COLO668 (cell line): ENCODE measurements at regions not wholly inside any gene's neighbourhood (a gene's known extent, or its start where the extent isn't known, plus 50 kb on each side); places are given as distances from the start of the nearest gene placed in this dataset.

Experiments used
- DNase-seq: peaks from one replicate; lab custom pipeline; 2025; ENCODE audit not compliant: unreplicated experiment; lab: John Stamatoyannopoulos, UW

DNA sequence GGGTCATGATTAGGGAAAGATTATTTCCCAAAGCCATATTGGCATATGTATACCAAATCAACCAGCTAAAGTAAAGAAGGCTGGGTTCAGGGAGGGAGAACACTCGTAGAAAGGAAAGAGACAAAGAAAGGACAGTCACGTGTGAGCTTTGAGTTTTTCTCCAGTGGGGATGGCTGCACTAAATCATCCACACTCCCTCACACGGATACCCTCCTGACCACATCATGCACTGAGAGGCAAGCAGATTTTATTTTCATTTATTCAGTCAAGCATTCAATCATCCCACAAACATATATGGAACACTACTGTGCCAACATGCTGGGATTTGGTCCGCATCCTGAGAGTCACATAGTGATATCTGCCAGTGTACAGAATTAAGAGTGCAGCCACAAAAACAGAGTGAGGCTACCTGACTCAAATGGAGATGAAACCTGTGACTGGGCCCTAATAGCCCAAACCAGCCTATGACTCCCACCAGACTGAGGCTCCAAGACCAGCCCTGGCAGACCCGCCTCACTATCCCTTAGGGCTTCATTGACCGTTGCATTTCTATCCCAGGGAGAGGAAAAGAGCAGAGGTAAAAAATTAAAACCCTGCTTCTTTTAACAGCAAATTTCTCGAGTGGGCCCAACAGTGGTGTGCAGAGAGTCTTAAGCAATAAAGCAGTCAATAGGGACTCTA is 155.9 kb downstream of the BARHL2 start:
- DNase-seq, result no peak

GRCh38 chr1:90558754-90559378 is 158.2 kb downstream of the BARHL2 start:
- no peak for DNase-seq

DNA sequence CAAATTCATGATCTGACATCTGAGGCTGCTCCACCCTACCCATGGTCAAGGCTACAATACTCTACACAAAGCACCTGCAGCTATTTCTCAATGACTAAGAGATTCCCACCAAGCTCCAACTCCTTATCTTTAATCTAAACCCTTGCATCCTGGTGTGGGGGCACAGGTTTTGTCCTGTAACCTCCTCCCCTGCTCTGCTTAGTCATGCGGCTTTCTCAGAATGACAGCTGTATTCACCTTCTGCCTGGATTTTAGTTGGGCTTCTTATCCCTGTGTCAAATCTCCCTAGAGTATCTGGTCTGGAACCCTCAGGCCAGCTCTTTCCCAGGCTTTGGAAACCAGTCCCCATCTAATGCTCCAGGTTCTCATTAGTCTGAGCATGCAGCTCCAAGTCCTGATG is 159.0 kb downstream of the BARHL2 start:
- no peak for DNase-seq

DNA sequence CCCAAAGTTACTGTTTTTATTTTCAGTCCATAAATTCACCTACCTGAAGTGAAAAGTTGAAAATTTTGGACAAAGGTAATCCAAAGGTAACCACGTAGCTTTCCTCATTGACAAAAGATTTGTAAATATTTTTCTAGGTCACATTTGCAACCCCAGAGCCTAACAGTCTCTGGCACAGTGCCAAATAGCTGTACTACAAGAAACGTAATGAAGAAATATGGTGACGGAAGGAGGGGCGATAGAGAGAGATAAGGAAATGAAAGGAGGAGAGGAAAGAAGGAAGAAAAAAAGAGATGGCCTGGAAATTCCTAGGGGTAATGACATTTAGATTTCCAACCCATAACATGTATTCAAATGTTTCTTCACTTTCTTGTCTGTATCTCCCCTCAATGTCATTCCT is 159.4 kb downstream of the BARHL2 start:
- no peak for DNase-seq

DNA sequence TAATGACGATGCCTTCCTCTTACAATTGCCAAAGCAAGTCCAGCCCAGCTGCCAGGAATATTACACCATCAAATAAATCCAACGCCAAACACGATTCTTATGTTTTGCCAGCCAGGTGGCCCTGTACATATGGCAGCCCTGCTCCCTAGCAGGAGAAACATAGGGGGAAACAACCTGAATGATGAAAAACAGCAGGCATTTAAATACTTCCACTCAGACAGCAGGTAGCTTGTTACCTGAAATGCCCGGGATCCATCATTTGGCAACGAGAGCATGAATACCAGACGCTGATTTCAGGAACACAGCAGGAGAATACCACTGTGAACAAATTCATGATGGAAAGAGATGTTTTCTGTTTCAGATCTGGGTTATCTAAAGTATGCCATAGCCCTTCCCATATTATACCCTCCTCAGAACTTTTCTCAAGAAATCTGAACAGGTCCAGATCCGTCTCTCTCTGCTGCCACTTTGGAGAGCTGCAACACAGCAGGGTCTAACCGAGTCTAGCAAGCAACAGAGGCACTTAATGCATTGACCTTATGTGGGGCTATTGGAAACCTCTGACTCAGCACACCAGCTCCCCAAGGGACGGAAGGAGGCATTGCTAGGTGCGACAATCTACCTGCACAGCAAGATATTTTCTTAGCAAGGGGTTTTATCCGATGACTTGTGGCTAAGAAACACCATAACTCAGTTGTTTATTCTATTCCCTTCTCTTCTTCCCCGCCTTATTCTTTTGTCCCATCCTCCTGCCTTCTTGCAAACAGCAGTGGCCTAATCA is 166.3 kb downstream of the BARHL2 start:
- DNase-seq, result no peak

DNA sequence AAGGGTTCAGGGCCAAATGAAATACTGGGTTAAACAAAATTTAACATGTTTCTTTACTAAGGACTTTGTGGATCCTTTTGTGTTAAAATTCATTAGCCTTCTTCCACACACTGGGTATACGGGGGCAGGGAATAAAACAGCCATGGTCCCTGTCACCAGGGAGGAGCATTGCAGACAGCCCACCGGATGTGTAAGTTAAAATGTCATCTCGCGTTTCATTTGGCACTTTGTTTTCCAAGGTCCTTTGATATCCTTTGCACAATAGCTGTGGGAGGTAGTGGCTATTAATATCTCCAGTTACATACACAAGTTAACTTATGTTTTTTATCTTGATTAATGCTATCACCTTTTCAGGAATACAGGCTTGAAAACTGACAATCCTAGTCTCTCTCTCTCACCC is 172.7 kb downstream of the BARHL2 start:
- no peak for DNase-seq

DNA sequence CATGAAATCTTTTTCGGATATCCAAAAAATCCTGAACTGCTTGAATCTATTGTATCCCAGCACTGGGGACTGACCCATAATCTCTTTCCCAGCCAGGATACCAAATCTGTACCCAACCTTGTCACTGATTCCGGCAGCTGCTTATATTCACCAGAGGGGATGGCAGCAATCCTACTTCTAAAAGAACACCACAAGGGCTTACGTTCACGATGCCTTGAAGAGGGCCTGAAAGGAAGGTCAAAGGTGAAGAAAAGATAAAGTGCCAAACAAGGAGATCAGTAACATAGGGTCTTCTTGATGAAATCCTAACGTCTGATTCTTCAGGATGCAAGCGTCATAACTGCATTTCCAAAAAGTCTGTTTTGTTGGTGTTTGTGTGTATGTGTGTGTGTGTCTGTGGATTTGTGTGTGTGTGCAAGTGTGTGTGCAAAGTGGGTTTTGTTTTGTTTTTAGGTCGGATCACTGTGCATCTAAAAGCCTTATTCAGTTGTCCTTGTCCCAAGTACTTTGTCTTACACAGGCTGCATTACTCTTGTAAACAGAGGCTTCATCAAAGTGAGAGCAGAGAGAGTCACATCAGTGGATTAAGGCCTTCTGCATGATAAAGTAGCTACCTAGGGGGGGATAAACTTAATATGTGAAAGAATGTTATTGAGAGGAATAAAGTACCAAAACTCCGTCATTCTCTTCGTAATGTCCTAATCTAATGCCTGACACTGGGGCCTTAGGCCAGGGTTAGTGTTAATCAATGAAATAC is 179.3 kb downstream of the BARHL2 start:
- DNase-seq, result no peak

GRCh38 chr1:90534663-90535295 is 182.3 kb downstream of the BARHL2 start:
- no peak for DNase-seq

DNA sequence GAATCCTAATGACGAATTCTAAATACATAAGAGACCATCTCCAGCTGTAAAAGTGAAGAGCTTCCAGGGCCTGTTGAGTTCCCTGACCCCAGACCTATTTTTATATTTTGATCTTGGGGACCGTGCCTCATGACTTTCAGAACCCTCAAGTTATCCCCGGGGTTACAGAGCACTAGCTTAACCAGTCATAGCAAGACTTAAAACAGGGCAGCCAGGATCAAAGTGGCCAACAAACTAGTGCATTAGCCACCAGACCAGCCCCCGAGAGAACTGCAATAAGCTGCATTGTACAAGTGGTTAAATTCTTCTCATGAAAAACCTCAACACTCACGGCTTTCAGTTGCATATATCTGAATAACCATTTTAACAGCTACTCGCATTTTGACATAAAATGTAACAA is 183.0 kb downstream of the BARHL2 start:
- no peak for DNase-seq

GRCh38 chr1:90526954-90527353 is 190.1 kb downstream of the BARHL2 start:
- DNase-seq, result no peak

DNA sequence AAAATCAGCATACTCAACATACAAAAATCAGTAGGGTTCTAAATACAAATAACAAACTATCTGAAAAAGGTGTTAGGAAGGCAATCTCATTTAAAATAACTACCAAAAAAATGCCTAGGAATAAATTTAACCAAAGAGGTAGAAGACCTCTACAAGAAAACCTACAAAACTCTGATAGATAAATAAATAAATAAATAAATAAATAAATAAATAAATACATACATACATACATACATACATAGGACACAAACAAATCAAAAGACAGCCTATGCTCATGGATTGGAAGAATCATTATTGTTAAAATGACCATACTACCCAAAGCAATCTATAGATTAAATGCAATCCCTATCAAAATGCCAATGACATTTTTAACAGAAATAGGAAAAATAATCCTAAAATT is 194.7 kb downstream of the BARHL2 start:
- no peak for DNase-seq

- DNase-seq, result no peak
Measured at GRCh38 chr1:90513956-90514355, 203.1 kb downstream of the BARHL2 start.

DNA sequence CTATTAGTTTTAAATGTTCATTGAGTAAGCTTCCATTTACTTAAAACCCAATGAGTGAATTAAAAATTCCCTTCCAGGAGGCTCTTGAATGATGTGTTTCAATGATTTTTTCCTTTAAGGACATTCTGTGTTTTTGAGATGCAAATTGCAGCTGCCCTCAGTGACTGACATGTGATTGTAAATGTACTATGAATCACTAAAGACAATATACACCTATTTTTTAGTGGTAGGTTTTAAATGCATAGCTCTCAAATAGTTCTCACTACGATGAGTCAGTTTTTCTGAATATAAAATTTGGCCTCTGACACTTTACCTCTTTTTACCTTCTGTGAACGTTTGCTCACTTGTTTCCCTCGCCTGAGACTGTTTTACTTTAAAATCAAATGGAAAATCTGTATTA is 204.7 kb downstream of the BARHL2 start:
- DNase-seq, result no peak

DNA sequence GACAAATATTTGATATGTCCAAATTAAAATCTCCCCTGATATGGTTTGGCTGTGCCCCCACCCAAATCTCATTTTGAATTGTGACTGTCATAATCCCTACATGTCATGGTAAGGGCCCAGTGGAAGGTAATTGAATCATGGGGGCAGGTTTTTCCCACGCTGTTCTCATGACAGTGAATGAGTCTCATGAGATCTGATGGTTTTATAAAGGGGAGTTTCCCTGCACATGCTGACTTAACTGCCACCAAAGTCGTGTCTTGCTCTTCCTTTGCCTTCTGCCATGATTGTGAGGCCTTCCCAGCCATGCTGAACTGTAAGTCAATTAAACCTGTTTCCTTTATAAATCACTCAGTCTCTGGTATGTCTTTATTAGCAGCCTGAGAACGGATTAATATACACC is 207.0 kb downstream of the BARHL2 start:
- DNase-seq, result no peak

- DNase-seq, result no peak
Measured at GRCh38 chr1:90509225-90510048, 207.7 kb downstream of the BARHL2 start.

DNA sequence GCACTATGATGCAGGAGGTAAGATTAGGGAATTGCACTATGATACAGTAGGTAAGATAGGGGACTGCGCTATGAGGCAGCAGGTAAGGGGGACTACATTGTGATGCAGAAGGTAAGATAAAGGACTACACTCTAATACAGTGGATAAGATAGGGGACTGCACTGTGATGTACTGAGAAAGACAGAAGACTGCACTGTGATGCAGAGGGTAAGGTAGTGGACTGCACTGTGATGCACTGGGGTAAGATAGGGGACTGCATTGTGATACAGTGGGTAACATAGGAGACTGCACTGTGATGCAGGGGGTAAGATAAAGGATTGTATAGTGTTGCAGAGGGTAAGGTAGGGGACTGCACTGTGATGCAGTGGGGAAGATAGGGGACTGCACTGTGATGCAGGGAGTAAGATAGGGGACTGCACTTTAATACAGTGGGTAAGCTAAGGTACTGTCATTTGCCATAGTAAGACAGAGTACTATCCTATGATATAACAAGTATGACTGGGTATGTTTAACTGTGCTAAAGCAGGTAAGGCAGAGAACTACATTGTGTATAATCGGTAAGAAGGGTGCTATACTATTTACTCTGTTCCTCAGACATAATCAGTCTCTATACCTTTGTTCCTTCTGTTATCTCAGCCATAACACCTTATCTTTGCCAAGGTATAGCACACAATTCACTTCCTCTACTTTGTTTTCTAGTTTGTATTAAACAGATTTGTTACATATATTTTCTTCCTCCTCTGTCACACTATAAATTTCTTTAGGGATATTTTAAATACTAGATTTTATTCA is 208.5 kb downstream of the BARHL2 start:
- DNase-seq, result no peak

DNA sequence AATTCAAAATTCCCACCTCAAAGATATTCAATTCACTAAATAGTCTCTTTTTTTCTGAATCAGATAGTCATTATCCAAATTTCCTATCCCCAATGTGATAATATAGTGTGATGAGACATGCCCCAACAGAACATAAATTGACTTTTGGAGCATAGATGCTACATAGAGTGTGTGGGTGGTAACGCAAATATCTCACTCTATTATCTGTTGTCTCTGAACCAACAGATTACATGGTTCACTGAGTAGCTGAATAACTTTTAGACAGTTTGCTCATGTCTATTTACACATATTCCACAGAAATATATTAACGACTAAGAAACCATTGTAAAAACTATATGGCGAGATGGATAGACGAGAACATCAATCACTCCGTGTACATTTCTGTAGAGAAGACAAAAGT is 209.9 kb downstream of the BARHL2 start:
- DNase-seq, result no peak

DNA sequence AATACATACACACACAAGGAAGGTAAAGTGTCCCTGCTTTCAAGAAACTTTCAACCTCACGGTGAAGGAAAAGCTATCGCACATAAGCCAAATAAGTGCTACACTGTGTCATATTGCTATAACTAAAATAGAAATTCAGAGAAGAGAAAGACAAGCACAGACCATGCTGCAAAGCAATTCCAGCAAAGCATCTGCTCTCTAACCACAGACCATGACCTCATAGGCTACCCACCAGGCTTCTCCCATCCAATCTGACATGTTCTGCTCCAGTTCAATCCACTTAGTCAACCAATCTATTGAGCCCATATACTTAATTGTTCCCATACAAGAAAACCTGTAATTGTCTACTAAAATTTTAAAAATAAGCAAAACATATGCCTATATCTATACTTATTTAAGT is 211.3 kb downstream of the BARHL2 start:
- no peak for DNase-seq

DNA sequence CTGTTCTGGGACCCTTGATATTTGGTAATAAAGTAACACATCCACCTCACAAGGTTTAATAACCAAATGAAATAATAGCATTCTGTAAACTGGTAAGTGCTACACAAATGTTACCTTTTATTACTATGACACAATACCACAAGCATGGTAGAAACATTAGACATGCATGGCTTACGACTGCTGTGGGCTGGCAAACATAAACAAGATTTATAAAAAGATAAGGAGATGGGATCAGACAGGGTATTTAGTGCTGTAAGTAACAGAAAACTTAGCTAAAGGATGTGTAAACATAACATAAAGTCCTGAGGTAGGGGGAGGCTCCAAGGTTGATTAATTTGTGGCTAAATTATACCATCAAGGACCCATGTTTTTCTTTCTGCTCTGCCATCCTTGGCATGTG is 212.6 kb downstream of the BARHL2 start:
- no peak for DNase-seq
